K562 (cell line): ENCODE measurements at regions not wholly inside any gene's neighbourhood (a gene's known extent, or its start where the extent isn't known, plus 50 kb on each side); places are given as distances from the start of the nearest gene placed in this dataset.

ENCODE experiments used
- ZNF384 ChIP-seq: IDR thresholded peaks from 2 replicates; pipeline ENCODE4 v1.6.1; 2012; ENCODE audit warnings: low read depth, low read length, improper control_type of control experiment
- TF ChIP-seq, protein P1 (sequence below), 3 experiments: IDR thresholded peaks in 2 of 3; conservative IDR thresholded peaks in 1 of 3; 2 replicates each; pipeline ENCODE4 v1.5.1; 2011 to 2012; ENCODE audit warnings: low read length in 3 of 3, mild to moderate bottlenecking in 3 of 3, control low read depth in 2 of 3, improper control_type of control experiment in 1 of 3, inconsistent platforms in 1 of 3, low read depth in 1 of 3, mixed read lengths in 1 of 3, moderate library complexity in 1 of 3; ENCODE audit not compliant: insufficient read depth in 2 of 3

DNA sequence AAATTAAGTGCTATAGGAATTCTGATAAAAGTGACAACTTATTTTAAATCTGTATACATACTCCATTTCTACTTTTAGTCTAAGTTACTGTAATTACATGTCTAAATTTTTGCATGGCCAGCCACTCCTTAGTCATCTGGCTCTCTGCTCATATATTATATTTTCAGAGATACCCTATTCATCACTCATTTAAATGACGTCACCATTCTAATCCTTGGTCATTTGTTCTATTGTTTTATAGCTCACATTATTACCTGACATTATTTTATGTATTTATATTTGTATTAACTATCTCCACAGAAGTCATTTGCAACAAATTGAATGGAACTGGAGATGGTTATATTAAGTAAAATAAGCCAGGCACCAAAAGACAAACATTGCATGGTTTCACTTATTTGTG is 179.6 kb upstream of the CXorf51A start:
- TF ChIP-seq, protein P1, sequence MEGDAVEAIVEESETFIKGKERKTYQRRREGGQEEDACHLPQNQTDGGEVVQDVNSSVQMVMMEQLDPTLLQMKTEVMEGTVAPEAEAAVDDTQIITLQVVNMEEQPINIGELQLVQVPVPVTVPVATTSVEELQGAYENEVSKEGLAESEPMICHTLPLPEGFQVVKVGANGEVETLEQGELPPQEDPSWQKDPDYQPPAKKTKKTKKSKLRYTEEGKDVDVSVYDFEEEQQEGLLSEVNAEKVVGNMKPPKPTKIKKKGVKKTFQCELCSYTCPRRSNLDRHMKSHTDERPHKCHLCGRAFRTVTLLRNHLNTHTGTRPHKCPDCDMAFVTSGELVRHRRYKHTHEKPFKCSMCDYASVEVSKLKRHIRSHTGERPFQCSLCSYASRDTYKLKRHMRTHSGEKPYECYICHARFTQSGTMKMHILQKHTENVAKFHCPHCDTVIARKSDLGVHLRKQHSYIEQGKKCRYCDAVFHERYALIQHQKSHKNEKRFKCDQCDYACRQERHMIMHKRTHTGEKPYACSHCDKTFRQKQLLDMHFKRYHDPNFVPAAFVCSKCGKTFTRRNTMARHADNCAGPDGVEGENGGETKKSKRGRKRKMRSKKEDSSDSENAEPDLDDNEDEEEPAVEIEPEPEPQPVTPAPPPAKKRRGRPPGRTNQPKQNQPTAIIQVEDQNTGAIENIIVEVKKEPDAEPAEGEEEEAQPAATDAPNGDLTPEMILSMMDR (IDR thresholded peaks at IDR 0.05 in 2 of 3, conservative IDR thresholded peaks at IDR 0.05 in 1 of 3; ENCODE audit: insufficient read depth in 2 of 3, low read depth in 1 of 3, low read length in 3 of 3): no peak
- no peak for TF ChIP-seq ZNF384
